HFFc6 (cell line): ENCODE measurements at regions not wholly inside any gene's neighbourhood (a gene's known extent, or its start where the extent isn't known, plus 50 kb on each side); places are given as distances from the start of the nearest gene placed in this dataset.
"Not testable (repeated sequence)": the region's sequence is repeated elsewhere in the genome, so short reads cannot be mapped to it uniquely, and the experiment has no call there.

ENCODE experiments used
- DNase-seq: peaks from one replicate; pipeline ENCODE4 v3.0.0-alpha.2; 2018
- H3K27ac Mint-ChIP-seq: 2 replicates; pipeline ENCODE4 v1.8.0; 2020; ENCODE audit warnings: mild to moderate bottlenecking, mixed read lengths
- H3K27me3 Mint-ChIP-seq: 2 replicates; pipeline ENCODE4 v1.8.0; 2021; ENCODE audit warnings: mild to moderate bottlenecking, moderate library complexity, mixed read lengths; ENCODE audit not compliant: insufficient read depth
- H3K36me3 Mint-ChIP-seq: 2 replicates; pipeline ENCODE4 v1.8.0; 2021; ENCODE audit warnings: low read depth, mixed read lengths
- H3K4me1 Mint-ChIP-seq: 2 replicates; pipeline ENCODE4 v1.8.0; 2020; ENCODE audit warnings: low read depth, mixed read lengths
- H3K4me3 Mint-ChIP-seq: 2 replicates; pipeline ENCODE4 v1.8.0; 2020; ENCODE audit warnings: mild to moderate bottlenecking, moderate library complexity, mixed read lengths
- H3K9me3 Mint-ChIP-seq: 2 replicates; pipeline ENCODE4 v1.8.0; 2020; ENCODE audit warnings: mild to moderate bottlenecking, mixed read lengths
- TF ChIP-seq, protein P1 (sequence below): fragments of 200-600 bp; sonication (generic); IDR thresholded peaks from 2 replicates; pipeline ENCODE4 v1.5.0; 2021; ENCODE audit warnings: antibody characterized with exemption, mild to moderate bottlenecking

DNA sequence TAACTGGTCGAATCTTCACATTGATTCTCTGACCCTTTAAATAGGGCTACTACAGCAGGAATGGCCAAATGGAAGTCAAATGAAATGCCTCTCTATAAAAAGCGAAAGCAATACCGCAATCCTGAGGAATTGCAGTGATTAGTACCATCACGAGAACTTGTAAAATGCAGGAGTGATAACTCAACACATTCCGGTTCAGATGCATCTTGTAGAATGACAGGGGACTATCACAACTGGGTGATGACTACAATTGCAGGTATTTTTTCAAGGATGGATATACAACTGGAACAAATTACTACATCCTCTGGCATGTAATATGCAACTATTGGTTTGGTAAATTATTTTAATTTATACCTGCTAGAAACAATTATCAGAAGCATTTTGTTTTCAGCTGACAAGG is 140.4 kb downstream of the PCDH20 start:
- TF ChIP-seq, protein P1, sequence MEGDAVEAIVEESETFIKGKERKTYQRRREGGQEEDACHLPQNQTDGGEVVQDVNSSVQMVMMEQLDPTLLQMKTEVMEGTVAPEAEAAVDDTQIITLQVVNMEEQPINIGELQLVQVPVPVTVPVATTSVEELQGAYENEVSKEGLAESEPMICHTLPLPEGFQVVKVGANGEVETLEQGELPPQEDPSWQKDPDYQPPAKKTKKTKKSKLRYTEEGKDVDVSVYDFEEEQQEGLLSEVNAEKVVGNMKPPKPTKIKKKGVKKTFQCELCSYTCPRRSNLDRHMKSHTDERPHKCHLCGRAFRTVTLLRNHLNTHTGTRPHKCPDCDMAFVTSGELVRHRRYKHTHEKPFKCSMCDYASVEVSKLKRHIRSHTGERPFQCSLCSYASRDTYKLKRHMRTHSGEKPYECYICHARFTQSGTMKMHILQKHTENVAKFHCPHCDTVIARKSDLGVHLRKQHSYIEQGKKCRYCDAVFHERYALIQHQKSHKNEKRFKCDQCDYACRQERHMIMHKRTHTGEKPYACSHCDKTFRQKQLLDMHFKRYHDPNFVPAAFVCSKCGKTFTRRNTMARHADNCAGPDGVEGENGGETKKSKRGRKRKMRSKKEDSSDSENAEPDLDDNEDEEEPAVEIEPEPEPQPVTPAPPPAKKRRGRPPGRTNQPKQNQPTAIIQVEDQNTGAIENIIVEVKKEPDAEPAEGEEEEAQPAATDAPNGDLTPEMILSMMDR = no peak
- Mint-ChIP-seq H3K36me3 (no peaks in the 10 kb centered on the region), H3K9me3 (peaks cover 38% of the 10 kb centered on the region), H3K27ac (no peak overlapping the region), H3K27me3 (no peaks in the 10 kb centered on the region), H3K4me1 (no peaks in the 10 kb centered on the region), H3K4me3 (no peak overlapping the region)
- no peak for DNase-seq

DNA sequence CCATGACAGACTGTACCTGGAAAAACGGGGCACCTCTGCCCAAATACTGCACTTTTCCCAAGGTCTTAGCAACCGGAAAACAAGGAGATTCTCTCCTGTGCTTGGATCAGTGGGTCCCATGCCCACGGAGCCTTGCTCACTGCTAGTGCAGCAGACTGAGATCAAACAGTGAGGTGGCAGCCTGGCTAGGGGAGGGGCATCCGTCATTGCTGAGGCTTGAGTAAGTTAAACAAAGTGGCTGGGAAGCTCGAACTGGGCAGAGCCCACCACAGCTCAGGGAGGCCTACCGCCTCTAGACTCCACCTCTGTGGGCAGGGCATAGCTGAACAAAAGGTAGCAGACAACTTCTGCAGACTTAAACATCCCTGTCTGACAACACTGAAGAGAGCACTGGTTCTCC is 148.8 kb downstream of the PCDH20 start:
- H3K4me3 Mint-ChIP-seq, H3K36me3 Mint-ChIP-seq, H3K27ac Mint-ChIP-seq, H3K4me1 Mint-ChIP-seq, H3K27me3 Mint-ChIP-seq, DNase-seq: not testable (repeated sequence)
- H3K9me3 Mint-ChIP-seq = peaks cover 45% of the 10 kb centered on the region

DNA sequence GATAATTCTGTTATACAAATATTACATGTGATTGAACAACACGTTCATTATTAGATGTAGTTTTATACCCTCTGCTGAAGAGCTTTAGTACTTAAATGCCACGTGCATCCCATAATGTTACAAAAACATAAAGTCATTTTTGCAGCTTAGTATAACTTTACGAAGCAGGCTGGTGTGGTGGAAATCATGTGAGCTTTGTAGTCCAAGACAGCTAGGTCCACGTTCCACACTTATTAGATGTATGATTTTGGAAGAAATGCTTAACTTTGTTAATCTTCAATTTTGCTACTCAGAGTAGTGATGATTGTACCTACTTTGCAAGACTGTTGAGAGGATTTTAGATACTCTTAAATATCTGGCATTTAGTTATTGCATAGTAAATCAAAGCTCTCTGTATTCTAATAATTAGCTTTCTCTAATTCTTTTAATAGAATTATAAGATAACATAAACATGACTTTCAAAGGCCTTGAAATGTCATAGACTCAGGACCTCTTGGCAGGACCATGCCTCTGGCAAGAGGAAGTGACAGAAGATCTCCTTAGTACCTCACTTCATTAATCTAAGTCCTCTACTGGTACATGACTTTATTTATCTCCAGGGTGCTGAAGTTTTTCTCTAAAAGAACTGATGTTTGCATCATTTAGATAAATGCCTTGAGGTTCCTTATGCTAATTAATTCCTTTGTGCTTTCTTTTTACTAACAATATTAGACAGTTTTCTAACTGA is 153.7 kb downstream of the PCDH20 start:
- H3K27ac Mint-ChIP-seq = no peak overlapping the region
- peaks cover 16% of the 10 kb centered on the region for H3K9me3 Mint-ChIP-seq
- no peaks in the 10 kb centered on the region for H3K4me1 Mint-ChIP-seq
- TF ChIP-seq, protein P1 = no peak
- no peak for DNase-seq
- H3K27me3 Mint-ChIP-seq = no peaks in the 10 kb centered on the region
- no peaks in the 10 kb centered on the region for H3K36me3 Mint-ChIP-seq
- H3K4me3 Mint-ChIP-seq = no peak overlapping the region

DNA sequence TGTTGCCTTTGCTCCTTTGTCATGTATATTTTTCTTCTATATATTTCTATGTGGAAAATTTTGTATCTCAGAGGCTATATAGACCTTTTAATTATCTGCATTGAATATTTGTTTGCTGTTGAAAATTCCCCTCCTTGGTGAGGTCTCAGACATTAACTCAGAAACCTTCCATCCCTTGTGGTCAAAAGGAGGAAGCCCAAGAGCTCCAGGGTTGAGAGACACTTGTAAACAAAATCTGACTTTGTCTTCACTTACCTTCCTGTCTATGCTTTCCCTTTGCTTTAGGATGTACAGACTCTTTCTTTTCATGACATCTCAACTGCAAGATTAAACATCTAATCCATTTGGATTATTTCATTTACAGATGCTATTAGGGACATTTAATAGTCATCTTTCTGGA is 157.5 kb downstream of the PCDH20 start:
- Mint-ChIP-seq H3K36me3 (no peaks in the 10 kb centered on the region), H3K4me3 (no peak overlapping the region), H3K27ac (no peak overlapping the region), H3K9me3 (peaks cover 3% of the 10 kb centered on the region), H3K27me3 (no peaks in the 10 kb centered on the region), H3K4me1 (no peaks in the 10 kb centered on the region)
- no peak for DNase-seq
- TF ChIP-seq, protein P1 = no peak

DNA sequence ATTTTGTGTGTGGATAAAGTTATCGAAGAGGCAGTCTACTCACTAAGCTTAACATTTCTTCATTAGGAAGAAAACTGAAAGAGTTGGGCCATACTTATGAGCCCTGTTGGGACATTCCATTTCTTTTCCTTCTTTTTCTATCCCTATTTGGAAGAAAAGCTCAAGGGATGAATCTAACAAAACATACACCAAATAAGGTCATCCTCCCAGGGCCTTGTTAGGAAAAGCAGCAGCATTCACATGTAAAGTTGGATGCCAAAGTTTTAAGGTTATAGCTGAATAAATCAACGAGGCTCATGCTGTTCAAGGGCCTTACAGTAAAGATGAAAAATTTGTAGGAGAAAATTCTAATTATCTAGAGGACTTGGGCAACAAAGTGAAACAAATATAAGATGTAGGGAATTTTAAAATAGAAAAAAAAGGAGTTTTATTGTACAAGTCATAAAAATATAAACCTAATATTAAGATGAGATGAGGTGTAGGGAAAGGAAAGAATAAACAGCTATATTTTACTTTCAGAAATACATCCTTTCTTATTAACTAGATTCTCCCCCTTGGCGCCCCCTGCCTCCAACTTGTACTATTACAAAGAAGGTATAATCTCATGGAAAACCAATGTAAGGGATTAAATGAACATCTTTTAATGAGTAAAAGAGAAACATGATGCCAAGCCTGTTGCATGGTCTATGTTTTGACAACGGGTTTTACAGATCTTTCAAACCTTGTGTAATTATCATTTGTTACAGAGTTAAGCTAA is 160.4 kb downstream of the PCDH20 start:
- Mint-ChIP-seq H3K36me3 (no peaks in the 10 kb centered on the region), H3K27ac (no peak overlapping the region), H3K4me1 (no peaks in the 10 kb centered on the region), H3K9me3 (peaks cover 12% of the 10 kb centered on the region), H3K4me3 (no peak overlapping the region), H3K27me3 (no peaks in the 10 kb centered on the region)
- DNase-seq = no peak
- TF ChIP-seq, protein P1 = no peak
